ENCODE measurements at regions not wholly inside any gene's neighbourhood (a gene's known extent, or its start where the extent isn't known, plus 50 kb on each side); places are given as distances from the start of the nearest gene placed in this dataset.

DNA sequence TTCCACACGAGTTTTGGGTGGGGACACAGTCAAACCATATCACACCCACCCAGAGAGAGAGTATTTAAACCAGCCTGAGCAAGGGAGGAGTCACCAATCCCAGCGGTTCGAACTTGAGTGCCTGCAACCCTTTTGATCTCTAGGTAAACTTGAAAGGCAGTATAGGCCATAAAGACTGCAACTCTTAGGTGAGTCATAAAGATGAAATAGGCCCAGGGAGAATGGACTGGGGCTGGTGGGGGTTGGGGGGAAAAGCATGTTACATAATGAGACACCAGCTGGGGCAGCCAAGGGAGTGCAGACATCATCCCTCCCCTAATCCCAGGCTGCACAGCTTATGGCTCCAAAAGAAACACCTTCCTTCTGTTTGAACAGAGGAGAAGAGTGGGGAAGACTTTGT lies 99.8 kb upstream of the LHX8 start:
- ATAC-seq = no peak
- H3K36me3 ChIP-seq (ENCODE audit: insufficient read depth) = no peaks in the 10 kb centered on the region; the same call in 1 of the 2 replicates
- no peak overlapping the region for H3K27ac ChIP-seq (ENCODE audit: low read depth)
- DNase-seq (ENCODE audit: low spot score) = no peak
- H3K4me2 ChIP-seq = no peak overlapping the region
- Mint-ChIP-seq H3K27ac (no peak overlapping the region), H3K4me1 (no peaks in the 10 kb centered on the region), H3K27me3 (ENCODE audit: insufficient read depth, low read depth, poor library complexity) (no peaks in the 10 kb centered on the region), H3K4me3 (no peak overlapping the region), H3K36me3 (ENCODE audit: low read depth) (peaks cover 15% of the 10 kb centered on the region), H3K9me3 (peaks cover 25% of the 10 kb centered on the region)
- no peaks in the 10 kb centered on the region for H3K27me3 ChIP-seq (ENCODE audit: insufficient read depth)
- H3K79me2 ChIP-seq (replicated peaks; ENCODE audit: insufficient read depth) = no peaks in the 10 kb centered on the region
- no peak for TF ChIP-seq REST (IDR thresholded peaks at IDR 0.05; ENCODE audit: unreplicated experiment)
- no peak for TF ChIP-seq ZNF331 (CRISPR knock-in tag; IDR thresholded peaks at IDR 0.05; ENCODE audit: low read depth)
- no peak for TF ChIP-seq CREB1 (CRISPR knock-in tag; IDR thresholded peaks at IDR 0.05; ENCODE audit: low read depth)
- no peak for TF ChIP-seq EZH2phosphoT487 (IDR thresholded peaks at IDR 0.05; ENCODE audit: unreplicated experiment)
- TF ChIP-seq, protein P1, sequence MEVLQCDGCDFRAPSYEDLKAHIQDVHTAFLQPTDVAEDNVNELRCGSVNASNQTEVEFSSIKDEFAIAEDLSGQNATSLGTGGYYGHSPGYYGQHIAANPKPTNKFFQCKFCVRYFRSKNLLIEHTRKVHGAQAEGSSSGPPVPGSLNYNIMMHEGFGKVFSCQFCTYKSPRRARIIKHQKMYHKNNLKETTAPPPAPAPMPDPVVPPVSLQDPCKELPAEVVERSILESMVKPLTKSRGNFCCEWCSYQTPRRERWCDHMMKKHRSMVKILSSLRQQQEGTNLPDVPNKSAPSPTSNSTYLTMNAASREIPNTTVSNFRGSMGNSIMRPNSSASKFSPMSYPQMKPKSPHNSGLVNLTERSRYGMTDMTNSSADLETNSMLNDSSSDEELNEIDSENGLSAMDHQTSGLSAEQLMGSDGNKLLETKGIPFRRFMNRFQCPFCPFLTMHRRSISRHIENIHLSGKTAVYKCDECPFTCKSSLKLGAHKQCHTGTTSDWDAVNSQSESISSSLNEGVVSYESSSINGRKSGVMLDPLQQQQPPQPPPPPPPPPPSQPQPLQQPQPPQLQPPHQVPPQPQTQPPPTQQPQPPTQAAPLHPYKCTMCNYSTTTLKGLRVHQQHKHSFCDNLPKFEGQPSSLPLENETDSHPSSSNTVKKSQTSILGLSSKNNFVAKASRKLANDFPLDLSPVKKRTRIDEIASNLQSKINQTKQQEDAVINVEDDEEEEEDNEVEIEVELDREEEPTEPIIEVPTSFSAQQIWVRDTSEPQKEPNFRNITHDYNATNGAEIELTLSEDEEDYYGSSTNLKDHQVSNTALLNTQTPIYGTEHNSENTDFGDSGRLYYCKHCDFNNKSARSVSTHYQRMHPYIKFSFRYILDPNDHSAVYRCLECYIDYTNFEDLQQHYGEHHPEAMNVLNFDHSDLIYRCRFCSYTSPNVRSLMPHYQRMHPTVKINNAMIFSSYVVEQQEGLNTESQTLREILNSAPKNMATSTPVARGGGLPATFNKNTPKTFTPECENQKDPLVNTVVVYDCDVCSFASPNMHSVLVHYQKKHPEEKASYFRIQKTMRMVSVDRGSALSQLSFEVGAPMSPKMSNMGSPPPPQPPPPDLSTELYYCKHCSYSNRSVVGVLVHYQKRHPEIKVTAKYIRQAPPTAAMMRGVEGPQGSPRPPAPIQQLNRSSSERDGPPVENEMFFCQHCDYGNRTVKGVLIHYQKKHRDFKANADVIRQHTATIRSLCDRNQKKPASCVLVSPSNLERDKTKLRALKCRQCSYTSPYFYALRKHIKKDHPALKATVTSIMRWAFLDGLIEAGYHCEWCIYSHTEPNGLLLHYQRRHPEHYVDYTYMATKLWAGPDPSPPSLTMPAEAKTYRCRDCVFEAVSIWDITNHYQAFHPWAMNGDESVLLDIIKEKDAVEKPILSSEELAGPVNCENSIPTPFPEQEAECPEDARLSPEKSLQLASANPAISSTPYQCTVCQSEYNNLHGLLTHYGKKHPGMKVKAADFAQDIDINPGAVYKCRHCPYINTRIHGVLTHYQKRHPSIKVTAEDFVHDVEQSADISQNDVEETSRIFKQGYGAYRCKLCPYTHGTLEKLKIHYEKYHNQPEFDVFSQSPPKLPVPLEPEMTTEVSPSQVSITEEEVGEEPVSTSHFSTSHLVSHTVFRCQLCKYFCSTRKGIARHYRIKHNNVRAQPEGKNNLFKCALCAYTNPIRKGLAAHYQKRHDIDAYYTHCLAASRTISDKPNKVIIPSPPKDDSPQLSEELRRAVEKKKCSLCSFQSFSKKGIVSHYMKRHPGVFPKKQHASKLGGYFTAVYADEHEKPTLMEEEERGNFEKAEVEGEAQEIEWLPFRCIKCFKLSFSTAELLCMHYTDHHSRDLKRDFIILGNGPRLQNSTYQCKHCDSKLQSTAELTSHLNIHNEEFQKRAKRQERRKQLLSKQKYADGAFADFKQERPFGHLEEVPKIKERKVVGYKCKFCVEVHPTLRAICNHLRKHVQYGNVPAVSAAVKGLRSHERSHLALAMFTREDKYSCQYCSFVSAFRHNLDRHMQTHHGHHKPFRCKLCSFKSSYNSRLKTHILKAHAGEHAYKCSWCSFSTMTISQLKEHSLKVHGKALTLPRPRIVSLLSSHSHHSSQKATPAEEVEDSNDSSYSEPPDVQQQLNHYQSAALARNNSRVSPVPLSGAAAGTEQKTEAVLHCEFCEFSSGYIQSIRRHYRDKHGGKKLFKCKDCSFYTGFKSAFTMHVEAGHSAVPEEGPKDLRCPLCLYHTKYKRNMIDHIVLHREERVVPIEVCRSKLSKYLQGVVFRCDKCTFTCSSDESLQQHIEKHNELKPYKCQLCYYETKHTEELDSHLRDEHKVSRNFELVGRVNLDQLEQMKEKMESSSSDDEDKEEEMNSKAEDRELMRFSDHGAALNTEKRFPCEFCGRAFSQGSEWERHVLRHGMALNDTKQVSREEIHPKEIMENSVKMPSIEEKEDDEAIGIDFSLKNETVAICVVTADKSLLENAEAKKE (CRISPR knock-in tag; IDR thresholded peaks at IDR 0.05) = no peak
- TF ChIP-seq CTCF (conservative IDR thresholded peaks at IDR 0.05; ENCODE audit: low read depth in 2 of 2) = no peak
- no peak for TF ChIP-seq POLR2AphosphoS5 (IDR thresholded peaks at IDR 0.05; ENCODE audit: low read depth)
- H3F3A ChIP-seq (replicated peaks; ENCODE audit: low read depth) = no peaks in the 10 kb centered on the region
- H4K20me1 ChIP-seq (replicated peaks; ENCODE audit: insufficient read depth) = no peaks in the 10 kb centered on the region
- H3K4me3 ChIP-seq = no peak overlapping the region
- H3K4me1 ChIP-seq (ENCODE audit: insufficient read depth) = no peaks in the 10 kb centered on the region
- H3K9me2 ChIP-seq (ENCODE audit: insufficient read depth) = peaks cover 4% of the 10 kb centered on the region; the same call in 1 of the 2 replicates
- no peak overlapping the region for H2AFZ ChIP-seq
